ENCODE measurements at regions not wholly inside any gene's neighbourhood (a gene's known extent, or its start where the extent isn't known, plus 50 kb on each side); places are given as distances from the start of the nearest gene placed in this dataset.

GRCh38 chr11:15390857-15391256 lies 276.1 kb downstream of the INSC start:
- no peak for DNase-seq

- DNase-seq = no peak
These were observed 282.1 kb downstream of the INSC start for GRCh38 chr11:15396778-15397177.

DNA sequence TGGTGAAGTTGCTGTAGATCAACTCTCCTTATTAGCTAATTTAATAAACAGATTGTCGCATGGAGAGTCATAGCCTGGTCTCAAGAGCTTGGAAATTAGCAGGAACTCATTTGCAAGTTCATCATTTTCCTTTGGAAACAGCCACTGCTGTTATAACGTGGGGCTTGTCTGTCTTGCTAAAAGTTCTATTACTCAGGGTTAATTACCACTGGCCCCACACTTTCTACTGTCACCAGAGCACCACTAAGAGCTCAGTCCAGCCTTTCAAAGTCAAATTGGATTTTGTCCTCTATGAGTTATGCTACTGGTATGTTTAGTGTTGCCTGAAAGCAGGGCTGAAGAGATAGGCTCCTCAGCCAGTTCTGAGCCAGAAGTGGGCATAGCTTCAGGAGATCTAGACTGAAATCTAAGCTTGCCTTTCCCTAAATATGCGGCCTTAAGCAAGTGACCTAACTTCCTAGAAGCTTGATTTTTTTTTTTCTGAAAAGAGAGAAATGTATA lies 292.2 kb downstream of the INSC start:
- DNase-seq = no peak

- no peak for DNase-seq
These were observed 297.3 kb downstream of the INSC start for GRCh38 chr11:15412054-15412453.

DNA sequence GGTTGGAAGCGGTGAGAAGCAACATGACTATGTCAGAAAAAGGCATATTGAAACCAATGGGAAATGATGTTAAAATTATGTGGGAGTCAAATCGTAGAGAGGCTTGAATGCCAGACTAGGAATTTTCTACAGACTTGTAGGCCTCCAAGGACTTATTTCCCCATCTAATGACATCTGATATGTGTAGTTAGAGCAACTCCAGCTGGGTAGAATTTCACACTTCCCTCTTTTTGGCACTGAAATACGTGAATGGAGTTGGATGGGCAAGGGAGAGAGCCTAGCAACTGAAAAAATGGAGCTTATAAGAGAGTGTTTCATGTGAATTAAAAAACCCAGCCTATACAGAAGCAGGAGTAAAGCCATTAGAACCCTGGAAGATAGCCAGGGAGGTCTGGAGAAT lies 304.2 kb downstream of the INSC start:
- no peak for DNase-seq

DNA sequence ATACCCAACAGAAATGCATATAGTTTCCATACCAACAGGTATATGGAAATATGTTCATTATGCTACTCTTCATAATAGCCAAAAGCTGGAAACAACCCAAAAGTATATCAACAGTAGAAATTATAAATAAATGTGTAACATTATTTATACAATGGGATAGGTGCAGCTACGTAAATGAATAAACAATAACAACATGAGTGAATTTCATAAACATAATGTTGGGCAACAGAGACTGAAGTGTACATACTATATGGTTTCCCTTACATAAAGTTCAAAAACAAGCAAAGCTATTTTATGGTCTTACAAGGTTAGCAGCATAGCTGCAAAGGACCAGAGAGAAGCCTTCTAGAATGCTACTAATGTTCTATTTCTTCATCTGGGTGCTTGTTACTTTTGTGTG lies 305.0 kb downstream of the INSC start:
- no peak for DNase-seq

DNA sequence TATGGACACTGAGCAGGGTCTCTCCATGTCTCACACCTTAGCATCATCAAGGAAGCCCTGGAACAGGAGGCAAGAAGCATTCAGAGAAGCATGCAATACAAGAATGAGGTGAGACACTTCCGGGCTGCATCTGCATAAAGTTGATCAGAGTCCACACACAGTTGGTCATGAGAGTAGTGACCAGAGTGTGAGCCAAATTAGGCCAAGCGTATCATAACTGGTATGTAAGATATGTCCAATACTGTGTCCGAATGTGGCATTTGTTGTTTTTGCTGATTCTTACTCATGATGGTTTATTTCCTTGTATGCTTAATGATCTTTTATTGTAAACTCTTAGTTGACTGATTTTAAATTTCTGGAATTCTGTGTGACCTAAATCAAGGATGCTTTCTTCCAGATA lies 315.7 kb downstream of the INSC start:
- DNase-seq = no peak

- no peak for DNase-seq
These were observed 319.8 kb downstream of the INSC start for GRCh38 chr11:15434529-15434928.

DNA sequence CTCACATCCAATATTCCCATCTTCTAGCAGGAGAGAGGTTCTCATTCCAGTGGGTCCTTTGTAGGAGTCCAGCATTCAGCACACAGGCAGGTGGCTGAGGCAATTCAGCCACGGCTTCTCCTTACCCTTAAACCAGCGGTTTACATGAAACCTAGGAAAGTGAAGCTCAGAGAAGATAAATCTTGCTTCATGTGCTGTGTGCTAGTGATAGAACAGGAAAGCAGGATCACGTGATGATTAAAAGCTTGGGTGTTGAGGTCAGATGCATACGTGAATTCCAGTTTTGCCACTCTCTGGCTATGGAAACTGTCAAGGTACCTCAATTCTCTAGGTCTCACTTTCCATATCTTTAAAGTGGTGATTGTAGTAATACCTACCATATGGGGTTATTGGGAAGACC lies 331.6 kb downstream of the INSC start:
- no peak for DNase-seq

- no peak for DNase-seq
These were observed 332.2 kb downstream of the INSC start for GRCh38 chr11:15446929-15447328.

- DNase-seq = no peak
These were observed 337.0 kb downstream of the INSC start for GRCh38 chr11:15451713-15452112.

- no peak for DNase-seq
These were observed 338.6 kb downstream of the INSC start for GRCh38 chr11:15453211-15453765.

DNA sequence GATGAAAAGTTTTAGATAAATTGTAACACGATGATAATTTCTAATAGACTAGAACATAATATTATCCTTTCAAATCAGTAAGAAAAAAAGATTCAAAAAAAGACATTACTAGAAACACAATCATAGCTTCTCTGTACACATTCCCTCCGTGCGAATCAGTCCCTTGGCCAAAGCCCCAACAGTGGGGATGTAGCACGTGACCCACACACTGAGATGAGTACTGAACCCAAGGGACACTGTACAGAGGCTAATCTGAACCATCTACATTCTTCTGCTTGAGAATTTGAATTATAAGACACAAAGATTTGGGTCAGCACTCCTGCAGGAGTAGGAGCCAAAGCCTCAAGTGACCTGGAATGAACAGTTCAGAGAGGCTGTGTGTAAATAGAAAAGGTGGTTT lies 353.7 kb downstream of the INSC start:
- no peak for DNase-seq

DNA sequence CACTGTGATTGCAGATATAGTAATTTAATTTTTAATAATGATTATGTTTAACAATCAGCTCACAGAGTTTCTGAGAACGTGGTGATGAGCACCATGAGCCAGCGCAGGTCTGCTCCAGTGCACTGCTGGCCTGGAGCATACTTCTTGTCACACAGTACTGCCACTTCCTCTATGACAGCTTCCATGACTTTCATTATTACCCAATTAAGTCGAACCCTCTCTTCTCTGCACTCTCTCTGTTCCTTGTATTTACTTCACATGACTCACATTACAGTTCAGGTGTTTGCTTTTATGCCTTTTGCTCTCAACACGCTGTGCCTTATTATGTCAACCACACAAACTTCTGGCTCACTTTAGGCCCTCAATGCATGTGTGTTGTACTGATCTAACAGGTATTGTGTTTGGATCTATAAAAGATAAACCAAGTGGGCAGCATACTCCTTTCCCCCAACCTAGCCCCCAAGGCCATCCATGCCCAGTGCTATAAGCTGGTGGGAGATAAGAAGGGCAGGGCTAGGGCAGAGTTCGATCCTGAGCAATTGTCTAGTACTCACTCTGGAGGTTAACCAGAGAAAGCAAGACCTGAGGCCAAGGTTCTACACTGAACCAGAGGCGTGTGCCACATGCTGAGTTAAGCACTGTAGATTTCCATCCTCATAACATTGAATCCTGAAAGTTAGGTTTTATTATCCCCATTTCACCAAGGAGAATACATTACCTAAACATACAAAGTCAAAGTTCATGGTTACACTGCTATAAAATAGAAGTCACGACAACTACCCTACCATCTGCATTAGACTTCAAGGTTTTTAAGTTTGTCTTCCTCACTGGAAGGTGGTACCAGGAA lies 356.5 kb downstream of the INSC start:
- DNase-seq = no peak

GRCh38 chr11:15471895-15472799 lies 357.4 kb downstream of the INSC start:
- no peak for DNase-seq

GRCh38 chr11:15473954-15474837 lies 359.5 kb downstream of the INSC start:
- DNase-seq = no peak

GRCh38 chr11:15476371-15476917 lies 361.7 kb downstream of the INSC start:
- DNase-seq = no peak

DNA sequence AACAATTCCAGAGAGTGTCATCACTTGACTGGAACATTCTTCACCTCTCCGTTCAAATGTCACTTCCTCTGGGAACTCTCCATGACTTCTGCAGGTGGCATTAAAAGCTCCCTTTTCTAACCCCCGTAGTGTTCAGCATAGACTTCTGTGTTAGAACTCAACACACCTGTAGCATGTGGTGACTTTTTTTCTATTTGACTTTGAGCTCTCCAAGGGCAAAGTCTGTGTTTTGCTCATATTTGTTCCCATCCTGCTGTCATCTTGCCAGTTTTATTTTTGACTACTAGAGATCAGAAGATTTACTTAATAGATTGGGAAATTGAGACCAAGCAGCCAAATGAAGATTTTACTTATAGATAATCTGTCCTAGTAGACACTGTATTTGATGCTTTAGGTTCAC lies 367.1 kb downstream of the INSC start:
- no peak for DNase-seq

- no peak for DNase-seq
These were observed 368.5 kb downstream of the INSC start for GRCh38 chr11:15483205-15483604.

- no peak for DNase-seq
These were observed 369.7 kb downstream of the INSC start for GRCh38 chr11:15484398-15484797.

- no peak for DNase-seq
These were observed 370.7 kb downstream of the INSC start for GRCh38 chr11:15485432-15485831.

DNA sequence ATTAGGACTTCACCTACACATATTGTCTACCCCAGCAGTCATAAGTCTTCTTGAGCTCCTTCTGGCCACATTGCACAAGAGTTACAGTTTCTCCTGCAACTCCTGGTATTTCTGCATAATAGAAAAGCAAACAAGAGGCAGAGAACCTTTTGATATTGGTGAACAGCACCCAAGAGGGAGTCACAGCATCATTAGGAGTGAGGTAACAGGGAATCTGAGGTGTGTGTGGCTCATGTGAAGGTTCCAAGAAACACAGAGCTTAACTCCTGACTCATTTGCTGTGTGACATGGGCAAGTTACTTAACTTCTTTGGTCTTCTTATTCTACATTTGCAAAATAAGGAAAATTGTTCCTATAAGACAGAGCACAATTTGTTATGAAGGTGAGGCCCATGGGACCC lies 374.6 kb downstream of the INSC start:
- no peak for DNase-seq

Measured in cerebellar nuclear complex (tissue), 1 donor.